SU-DHL-6 (cell line): ENCODE measurements at regions not wholly inside any gene's neighbourhood (a gene's known extent, or its start where the extent isn't known, plus 50 kb on each side); places are given as distances from the start of the nearest gene placed in this dataset.

Experiments
- CTCF ChIP-seq: fragments of 200-600 bp; sonication (generic); IDR thresholded peaks from one replicate; pipeline ENCODE4 v1.5.1; 2017; ENCODE audit warnings: antibody characterized with exemption, mild to moderate bottlenecking, low read length, moderate library complexity; ENCODE audit not compliant: insufficient read depth, poor library complexity, severe bottlenecking
- EZH2phosphoT487 ChIP-seq: fragments of 200-600 bp; sonication (generic), shearing (Covaris generic); conservative IDR thresholded peaks from 2 replicates; pipeline ENCODE4 v1.6.1; 2018; ENCODE audit warnings: mild to moderate bottlenecking, antibody characterized with exemption, low read length, moderate library complexity, mixed read lengths

- no peak for TF ChIP-seq CTCF
- TF ChIP-seq EZH2phosphoT487: no peak
Measured at GRCh38 chr18:71130351-71130750, 841.5 kb downstream of the SOCS6 start.
